ENCODE measurements at regions not wholly inside any gene's neighbourhood (a gene's known extent, or its start where the extent isn't known, plus 50 kb on each side); places are given as distances from the start of the nearest gene placed in this dataset.

DNA sequence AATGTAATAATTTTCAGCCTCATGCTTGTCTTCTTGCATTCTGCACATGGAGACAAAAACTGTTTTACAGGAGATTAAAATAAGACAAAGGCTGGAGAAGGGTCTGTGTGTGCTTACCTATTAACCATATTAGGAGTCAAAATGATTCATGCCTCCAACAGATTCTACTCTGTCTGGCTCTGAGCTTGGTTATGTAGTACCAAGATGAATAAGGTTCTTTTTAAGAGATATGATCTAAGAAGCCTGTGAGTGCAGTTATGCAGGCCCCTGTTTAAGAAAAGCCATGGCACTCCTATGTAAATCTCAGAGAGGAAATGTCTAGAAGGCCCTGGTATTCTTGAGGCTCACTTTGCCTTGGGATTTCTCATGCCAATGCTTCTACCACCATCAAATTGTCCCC is 486.6 kb upstream of the CDH11 start:
- TF ChIP-seq, protein P1, sequence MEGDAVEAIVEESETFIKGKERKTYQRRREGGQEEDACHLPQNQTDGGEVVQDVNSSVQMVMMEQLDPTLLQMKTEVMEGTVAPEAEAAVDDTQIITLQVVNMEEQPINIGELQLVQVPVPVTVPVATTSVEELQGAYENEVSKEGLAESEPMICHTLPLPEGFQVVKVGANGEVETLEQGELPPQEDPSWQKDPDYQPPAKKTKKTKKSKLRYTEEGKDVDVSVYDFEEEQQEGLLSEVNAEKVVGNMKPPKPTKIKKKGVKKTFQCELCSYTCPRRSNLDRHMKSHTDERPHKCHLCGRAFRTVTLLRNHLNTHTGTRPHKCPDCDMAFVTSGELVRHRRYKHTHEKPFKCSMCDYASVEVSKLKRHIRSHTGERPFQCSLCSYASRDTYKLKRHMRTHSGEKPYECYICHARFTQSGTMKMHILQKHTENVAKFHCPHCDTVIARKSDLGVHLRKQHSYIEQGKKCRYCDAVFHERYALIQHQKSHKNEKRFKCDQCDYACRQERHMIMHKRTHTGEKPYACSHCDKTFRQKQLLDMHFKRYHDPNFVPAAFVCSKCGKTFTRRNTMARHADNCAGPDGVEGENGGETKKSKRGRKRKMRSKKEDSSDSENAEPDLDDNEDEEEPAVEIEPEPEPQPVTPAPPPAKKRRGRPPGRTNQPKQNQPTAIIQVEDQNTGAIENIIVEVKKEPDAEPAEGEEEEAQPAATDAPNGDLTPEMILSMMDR (IDR thresholded peaks at IDR 0.05), result no peak
- TF ChIP-seq EZH2 (IDR thresholded peaks at IDR 0.05; ENCODE audit: borderline replicate concordance, insufficient read depth, low read depth, low read length, poor library complexity, severe bottlenecking), result no peak
